Calu3 (cell line): ENCODE measurements at regions not wholly inside any gene's neighbourhood (a gene's known extent, or its start where the extent isn't known, plus 50 kb on each side); places are given as distances from the start of the nearest gene placed in this dataset.

Experiments
- BruUV-seq: library from RNA; stranded (reverse); fragments of 400-500 nt; replicated peaks from 2 replicates; lab custom pipeline; 2021; lab: Mats Ljungman, UMichigan
- CTCF ChIA-PET: fragments of 300-600 bp; sonication (Branson Sonifier 250); formaldehyde crosslinking; loops from one replicate; lab custom pipeline; 2022; ENCODE audit warnings: antibody characterized with exemption; lab: Charles Lee
- DNase-seq: peaks from one replicate; pipeline ENCODE4 v3.0.0; 2022
- H3K27ac Mint-ChIP-seq: one replicate; pipeline ENCODE4 v1.8.0; 2022; ENCODE audit warnings: mixed read lengths; ENCODE audit not compliant: unreplicated experiment
- H3K27me3 Mint-ChIP-seq: one replicate; pipeline ENCODE4 v1.8.0; 2022; ENCODE audit warnings: mixed read lengths; ENCODE audit not compliant: unreplicated experiment
- H3K36me3 Mint-ChIP-seq: one replicate; pipeline ENCODE4 v1.8.0; 2022; ENCODE audit warnings: mild to moderate bottlenecking, moderate library complexity, mixed read lengths; ENCODE audit not compliant: insufficient read depth, unreplicated experiment
- H3K4me1 Mint-ChIP-seq: one replicate; pipeline ENCODE4 v1.8.0; 2022; ENCODE audit warnings: mild to moderate bottlenecking, low read depth, mixed read lengths; ENCODE audit not compliant: unreplicated experiment
- H3K4me3 Mint-ChIP-seq: one replicate; pipeline ENCODE4 v1.8.0; 2022; ENCODE audit warnings: mild to moderate bottlenecking, low read depth, moderate library complexity, mixed read lengths; ENCODE audit not compliant: unreplicated experiment
- H3K9me3 Mint-ChIP-seq: one replicate; pipeline ENCODE4 v1.8.0; 2022; ENCODE audit warnings: low read depth, mixed read lengths; ENCODE audit not compliant: unreplicated experiment
- intact Hi-C: fragments of 100-400 bp; cut with micrococcal nuclease; formaldehyde crosslinking; loops from one replicate; pipeline ENCODE4 v1.10.0; 2022; ENCODE audit not compliant: unreplicated experiment
- TF ChIP-seq, protein P1 (sequence below): fragments of 200-600 bp; IDR thresholded peaks from one replicate; pipeline ENCODE4 v1.8.0; 2022; ENCODE audit warnings: antibody characterized with exemption; ENCODE audit not compliant: unreplicated experiment

DNA sequence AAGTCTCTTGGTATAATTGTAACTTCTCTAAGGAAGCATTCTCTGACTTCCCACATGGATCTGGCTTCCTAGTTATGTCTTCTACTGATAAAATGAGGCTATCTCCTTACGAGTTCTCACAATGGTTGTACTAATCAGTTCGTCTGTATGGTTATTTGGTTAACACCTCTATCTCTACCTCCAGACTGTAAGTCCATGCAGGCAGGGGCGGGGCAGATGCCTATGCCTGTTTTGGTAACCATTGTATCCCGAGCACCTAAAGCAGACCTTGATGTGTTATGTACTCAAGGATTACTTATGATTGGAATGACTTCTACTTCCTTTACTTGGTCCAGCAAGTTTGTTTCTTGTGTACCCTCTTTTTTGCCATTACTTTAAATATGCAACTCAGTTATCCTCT is 125.0 kb upstream of the PITX1 start:
- Mint-ChIP-seq H3K4me3 (no peak overlapping the region), H3K36me3 (no peaks in the 10 kb centered on the region), H3K9me3 (peaks cover 15% of the 10 kb centered on the region), H3K27ac (no peak overlapping the region), H3K27me3 (peaks cover 56% of the 10 kb centered on the region), H3K4me1 (no peaks in the 10 kb centered on the region)
- DNase-seq = no peak
- no TSS peak for BruUV-seq
- TF ChIP-seq, protein P1, sequence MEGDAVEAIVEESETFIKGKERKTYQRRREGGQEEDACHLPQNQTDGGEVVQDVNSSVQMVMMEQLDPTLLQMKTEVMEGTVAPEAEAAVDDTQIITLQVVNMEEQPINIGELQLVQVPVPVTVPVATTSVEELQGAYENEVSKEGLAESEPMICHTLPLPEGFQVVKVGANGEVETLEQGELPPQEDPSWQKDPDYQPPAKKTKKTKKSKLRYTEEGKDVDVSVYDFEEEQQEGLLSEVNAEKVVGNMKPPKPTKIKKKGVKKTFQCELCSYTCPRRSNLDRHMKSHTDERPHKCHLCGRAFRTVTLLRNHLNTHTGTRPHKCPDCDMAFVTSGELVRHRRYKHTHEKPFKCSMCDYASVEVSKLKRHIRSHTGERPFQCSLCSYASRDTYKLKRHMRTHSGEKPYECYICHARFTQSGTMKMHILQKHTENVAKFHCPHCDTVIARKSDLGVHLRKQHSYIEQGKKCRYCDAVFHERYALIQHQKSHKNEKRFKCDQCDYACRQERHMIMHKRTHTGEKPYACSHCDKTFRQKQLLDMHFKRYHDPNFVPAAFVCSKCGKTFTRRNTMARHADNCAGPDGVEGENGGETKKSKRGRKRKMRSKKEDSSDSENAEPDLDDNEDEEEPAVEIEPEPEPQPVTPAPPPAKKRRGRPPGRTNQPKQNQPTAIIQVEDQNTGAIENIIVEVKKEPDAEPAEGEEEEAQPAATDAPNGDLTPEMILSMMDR = no peak
- CTCF ChIA-PET = no interaction called here
- intact Hi-C loops = no loop called here

GRCh38 chr5:135158314-135158697 is 124.3 kb upstream of the PITX1 start:
- Mint-ChIP-seq H3K9me3 (peaks cover 15% of the 10 kb centered on the region), H3K27me3 (peaks cover 49% of the 10 kb centered on the region), H3K27ac (no peak overlapping the region), H3K4me1 (no peaks in the 10 kb centered on the region), H3K4me3 (no peak overlapping the region), H3K36me3 (peaks cover 3% of the 10 kb centered on the region)
- CTCF ChIA-PET = no interaction called here
- BruUV-seq = no TSS peak
- intact Hi-C loops = no loop called here
- no peak for DNase-seq
- TF ChIP-seq, protein P1 = no peak

DNA sequence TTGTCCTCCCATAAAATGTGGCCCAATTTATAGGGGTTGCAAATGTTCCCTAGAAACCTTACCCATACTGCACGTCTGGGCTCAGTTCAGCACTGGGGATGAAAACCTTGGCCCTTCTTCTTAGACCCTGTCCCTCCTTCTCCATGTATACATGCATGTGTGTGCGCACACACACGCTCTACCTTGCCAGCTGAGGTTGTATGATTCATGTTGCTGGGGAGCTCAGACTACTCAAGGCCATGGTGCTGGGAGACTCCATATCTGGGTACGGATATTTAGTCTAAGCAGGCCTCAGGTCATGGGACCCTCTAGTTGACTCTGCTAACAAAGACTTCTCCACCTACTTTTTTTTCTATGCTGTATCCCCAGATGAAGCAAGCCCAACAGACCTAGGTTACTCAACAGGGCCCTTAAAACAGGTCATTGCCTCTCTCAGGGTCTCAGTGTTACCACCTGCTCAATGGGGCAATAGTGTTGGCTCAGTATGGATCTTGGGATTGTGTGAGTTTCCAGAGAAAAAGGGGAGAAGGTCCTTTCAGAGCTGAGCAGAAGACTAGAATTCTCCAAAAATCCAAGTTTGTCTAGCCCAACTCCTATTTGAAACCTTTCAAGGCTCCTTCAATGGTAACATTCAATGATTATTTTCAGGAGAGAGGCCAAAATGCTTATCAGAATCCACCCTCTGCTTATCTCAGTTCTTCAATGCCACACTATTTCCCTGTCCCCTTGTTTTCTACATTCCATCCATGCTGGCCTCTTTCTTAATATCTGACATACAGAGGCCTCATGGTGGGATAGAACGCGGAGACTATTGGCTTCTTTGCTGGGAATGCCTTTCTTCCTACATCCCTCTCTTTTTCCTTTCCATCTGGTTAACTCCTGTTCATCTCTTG is 123.6 kb upstream of the PITX1 start:
- no peak for DNase-seq
- no TSS peak for BruUV-seq

GRCh38 chr5:135156715-135157404 is 122.8 kb upstream of the PITX1 start:
- peaks cover 3% of the 10 kb centered on the region for H3K36me3 Mint-ChIP-seq
- TF ChIP-seq, protein P1 = no peak
- intact Hi-C loops = no loop called here
- BruUV-seq = no TSS peak
- DNase-seq = no peak
- H3K9me3 Mint-ChIP-seq = peaks cover 15% of the 10 kb centered on the region
- CTCF ChIA-PET = interaction anchor here (0.6 kb wide), 1 partner anchor 918 kb away, joined by 3 read pairs; no protein-coding TSS in a partner anchor
- no peaks in the 10 kb centered on the region for H3K4me1 Mint-ChIP-seq
- no peak overlapping the region for H3K4me3 Mint-ChIP-seq
- peaks cover 40% of the 10 kb centered on the region for H3K27me3 Mint-ChIP-seq
- no peak overlapping the region for H3K27ac Mint-ChIP-seq

More for the DNA sequence above, 123.6 kb upstream of the PITX1 start:
- CTCF ChIA-PET = no interaction called here
- no peaks in the 10 kb centered on the region for H3K4me1 Mint-ChIP-seq
- intact Hi-C loops = no loop called here
- H3K9me3 Mint-ChIP-seq = peaks cover 15% of the 10 kb centered on the region
- peaks cover 45% of the 10 kb centered on the region for H3K27me3 Mint-ChIP-seq
- no peak overlapping the region for H3K4me3 Mint-ChIP-seq
- TF ChIP-seq, protein P1 = no peak
- H3K27ac Mint-ChIP-seq = no peak overlapping the region
- peaks cover 3% of the 10 kb centered on the region for H3K36me3 Mint-ChIP-seq
